NCI-H345 (cell line): ENCODE measurements at regions not wholly inside any gene's neighbourhood (a gene's known extent, or its start where the extent isn't known, plus 50 kb on each side); places are given as distances from the start of the nearest gene placed in this dataset.
"Not testable (repeated sequence)": the region's sequence is repeated elsewhere in the genome, so short reads cannot be mapped to it uniquely, and the experiment has no call there.

Source experiments
- DNase-seq: peaks from one replicate; lab custom pipeline; 2025; lab: John Stamatoyannopoulos, UW

- no peak for DNase-seq
Observed at GRCh38 chr3:151593928-151594327, 133.1 kb upstream of the IGSF10 start.

DNA sequence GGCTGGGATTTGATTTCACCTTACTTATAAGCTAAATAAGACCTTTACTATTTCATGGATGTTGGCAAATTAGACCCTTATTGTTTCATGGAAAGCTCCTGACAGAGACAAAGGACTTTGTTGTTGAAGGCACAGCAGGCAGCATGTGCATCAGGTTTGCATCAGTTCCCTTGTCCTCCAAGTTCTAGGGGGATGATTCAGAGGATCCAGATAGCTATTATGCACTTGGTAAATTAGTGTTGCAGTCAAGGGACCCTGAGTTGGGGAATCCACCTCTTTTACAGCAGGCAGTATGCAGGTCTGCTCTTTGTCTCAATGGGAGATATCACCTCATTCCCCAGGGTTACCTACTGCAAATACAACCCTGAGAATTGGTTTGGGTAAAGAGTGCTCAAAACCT is 131.4 kb upstream of the IGSF10 start:
- DNase-seq, result no peak

- DNase-seq, result no peak
Observed at GRCh38 chr3:151591441-151591840, 130.6 kb upstream of the IGSF10 start.

DNA sequence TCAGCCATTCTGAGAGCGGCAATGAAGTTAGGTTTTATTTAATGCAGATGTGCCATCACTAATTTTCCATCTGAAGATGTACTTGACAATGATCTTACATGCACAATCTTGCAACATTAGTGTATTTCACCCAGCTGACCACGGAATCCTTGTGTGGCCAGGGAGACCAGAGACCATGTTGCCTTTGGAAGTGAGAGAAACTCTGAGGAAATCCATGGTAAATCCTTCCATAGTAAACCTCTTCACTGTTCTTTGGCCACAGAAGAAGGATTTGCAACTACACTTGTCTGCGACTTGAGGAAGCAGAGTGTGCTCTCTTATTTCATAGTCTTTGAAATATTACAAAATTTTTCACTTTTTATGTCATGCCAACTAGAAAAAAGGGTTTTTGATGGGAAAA is 128.4 kb upstream of the IGSF10 start:
- DNase-seq, result no peak

DNA sequence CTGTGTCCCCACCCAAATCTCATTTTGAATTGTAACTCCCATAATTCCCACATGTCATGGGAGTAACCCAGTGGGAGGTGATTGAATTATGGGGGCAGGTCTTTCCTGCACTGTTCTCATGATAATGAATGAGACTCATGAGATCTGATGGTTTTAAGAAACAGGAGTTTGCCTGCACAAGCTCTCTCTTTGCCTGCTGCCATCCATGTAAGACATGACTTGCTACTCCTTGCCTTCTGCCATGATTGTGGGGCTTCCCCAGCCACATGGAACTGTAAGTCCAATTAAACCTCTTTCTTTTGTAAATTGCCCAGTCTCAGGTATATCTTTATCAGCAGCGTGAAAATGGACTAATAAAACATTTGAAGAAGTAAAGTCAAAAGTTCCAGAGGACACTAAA is 126.8 kb upstream of the IGSF10 start:
- not testable (repeated sequence) for DNase-seq

GRCh38 chr3:151584566-151584965 is 123.7 kb upstream of the IGSF10 start:
- DNase-seq, result no peak

GRCh38 chr3:151581035-151581434 is 120.2 kb upstream of the IGSF10 start:
- DNase-seq, result no peak

- DNase-seq, result no peak
Observed at GRCh38 chr3:151580591-151580990, 119.7 kb upstream of the IGSF10 start.

GRCh38 chr3:151579571-151580270 is 118.9 kb upstream of the IGSF10 start:
- DNase-seq, result no peak

DNA sequence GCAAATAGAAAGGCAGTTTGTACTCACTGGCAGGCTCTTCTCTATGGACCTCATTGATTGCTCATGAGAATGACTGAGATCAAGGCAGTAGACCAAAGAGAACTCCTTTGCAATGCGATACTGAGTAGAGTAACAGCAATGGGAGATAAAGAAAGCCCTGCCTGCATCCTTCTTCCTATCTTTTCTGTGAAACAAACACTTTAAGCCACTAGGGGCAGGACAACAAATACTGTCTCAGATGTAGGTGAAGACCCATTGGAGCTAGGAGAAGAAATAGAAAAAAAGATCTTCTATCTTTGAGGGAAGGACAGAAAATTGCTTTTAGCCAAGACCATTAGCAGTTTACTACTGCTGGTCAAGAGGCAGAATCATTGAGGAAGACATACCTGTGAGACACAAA is 117.6 kb upstream of the IGSF10 start:
- DNase-seq, result no peak

DNA sequence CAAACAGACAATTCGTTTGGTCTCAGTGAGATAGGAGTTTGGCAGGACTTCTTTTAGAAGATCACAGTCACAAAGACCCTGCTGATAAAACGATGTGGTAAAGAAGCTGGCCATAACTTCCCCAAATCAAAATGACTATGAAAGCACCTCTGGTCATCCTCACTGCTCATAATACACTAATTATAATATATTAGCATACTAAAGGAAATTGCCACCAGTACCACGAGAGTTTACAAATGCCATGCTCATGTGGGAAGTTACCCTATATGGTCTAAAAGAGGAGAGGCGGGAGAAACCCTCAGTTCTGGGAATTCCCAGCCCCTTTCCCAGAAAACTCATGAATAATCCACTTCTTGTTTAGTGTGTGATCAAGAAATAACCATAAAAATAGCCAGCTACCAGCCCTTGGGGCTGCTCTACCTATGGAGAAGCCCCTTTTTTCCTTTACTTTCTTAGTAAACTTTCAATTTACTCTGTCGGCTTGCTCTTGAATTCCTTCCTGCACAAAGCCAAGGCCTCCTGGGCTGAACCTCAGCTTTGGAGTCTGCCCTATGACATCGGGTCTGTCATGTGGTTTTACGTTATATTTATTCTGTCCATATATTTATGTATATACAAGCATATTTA is 115.8 kb upstream of the IGSF10 start:
- no peak for DNase-seq

DNA sequence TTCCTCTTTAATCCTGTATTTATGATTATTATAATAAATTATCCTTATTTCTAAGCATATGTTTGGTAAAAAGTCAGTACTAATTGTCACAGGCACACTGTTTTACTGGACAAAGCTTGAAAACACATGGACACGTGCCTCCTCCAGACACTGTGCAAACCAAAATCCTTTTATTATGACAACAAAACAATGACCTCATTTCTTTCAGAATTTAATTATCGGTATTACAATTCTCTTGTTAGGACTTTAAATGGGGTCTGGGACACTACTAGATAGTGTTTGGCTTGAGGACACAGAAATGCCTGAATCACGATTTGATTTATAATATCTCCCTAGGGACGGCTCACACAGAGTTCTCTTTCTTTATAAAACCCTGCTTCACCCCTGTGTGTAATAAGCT is 107.3 kb upstream of the IGSF10 start:
- DNase-seq, result no peak

DNA sequence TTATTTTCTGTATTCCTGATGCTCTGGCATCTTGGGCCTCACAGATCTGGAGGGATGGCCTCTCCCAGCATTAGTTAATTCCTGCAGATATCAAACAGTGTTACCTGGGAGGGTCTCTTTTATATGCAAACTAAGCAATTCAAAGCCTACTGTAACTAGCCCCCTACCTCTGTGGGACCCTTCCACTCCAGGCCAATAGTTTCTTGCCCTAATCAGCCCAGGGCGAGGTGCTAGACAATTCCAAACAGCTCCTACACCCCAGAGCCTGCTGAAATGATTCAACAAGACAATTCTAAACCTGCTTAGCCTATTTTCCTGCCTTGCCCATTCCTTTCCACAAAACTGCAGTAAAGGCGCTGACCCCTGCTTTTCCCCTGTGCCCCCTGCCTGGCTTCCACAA is 106.6 kb upstream of the IGSF10 start:
- DNase-seq, result no peak

DNA sequence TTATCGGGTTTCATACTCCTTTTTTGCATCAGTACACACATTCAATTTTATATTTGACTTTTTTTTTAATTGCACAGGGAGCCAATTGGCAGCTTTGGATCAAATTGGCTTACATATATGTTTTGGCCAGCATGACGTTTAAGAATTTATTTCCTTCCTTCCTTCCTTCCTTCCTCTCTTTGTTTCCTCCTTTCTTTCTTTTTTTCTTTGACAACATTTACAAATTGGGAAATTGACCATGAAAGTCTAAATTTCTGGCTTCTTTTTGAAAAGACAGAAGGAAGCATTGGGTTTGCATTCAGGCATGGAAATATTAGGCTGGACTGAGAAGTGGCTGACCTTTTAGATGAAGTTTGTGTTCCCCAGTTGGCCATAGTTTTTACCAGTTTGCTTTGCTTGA is 103.4 kb upstream of the IGSF10 start:
- DNase-seq, result no peak

GRCh38 chr3:151563305-151563704 is 102.4 kb upstream of the IGSF10 start:
- no peak for DNase-seq

GRCh38 chr3:151562891-151563290 is 102.0 kb upstream of the IGSF10 start:
- DNase-seq, result no peak

- no peak for DNase-seq
Observed at GRCh38 chr3:151561878-151562277, 101.0 kb upstream of the IGSF10 start.

DNA sequence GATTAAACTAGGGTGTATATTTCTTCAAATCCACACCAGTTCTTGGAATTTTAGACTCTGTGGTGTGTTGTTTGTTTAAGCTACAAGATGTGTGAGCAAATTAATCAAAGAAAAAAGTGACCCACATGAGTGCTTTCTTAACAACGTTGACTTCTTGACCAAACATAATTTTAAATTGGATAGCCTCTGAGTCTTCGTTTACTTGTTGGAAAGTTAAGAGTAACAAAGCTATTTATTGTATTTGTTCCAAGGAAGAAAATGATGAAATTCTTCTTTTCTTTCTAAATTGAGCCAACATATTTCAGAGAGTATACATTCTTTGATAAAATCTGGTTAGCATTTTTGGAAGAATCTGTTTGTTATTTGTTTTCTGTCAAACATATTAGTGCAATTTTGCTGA is 99.9 kb upstream of the IGSF10 start:
- no peak for DNase-seq

GRCh38 chr3:151559736-151560135 is 98.9 kb upstream of the IGSF10 start:
- DNase-seq, result no peak

DNA sequence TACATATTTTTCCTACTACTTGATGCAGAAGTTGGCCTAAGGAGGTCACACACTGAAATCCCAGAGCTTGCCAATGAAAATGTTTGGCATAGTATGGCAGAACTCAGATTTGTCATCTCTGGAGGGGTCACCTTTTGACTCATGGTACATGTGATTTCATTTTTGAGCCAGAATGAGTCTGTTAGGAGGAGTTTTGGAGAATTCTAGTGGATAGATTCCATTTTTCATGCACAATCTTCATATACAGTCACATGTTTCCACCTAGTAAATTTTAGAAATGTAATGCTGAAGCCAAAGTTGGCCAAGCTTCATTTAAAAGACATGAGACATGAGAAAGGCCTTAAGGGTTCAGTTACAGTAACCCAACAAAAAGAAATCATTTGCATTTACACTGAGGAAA is 97.8 kb upstream of the IGSF10 start:
- no peak for DNase-seq

DNA sequence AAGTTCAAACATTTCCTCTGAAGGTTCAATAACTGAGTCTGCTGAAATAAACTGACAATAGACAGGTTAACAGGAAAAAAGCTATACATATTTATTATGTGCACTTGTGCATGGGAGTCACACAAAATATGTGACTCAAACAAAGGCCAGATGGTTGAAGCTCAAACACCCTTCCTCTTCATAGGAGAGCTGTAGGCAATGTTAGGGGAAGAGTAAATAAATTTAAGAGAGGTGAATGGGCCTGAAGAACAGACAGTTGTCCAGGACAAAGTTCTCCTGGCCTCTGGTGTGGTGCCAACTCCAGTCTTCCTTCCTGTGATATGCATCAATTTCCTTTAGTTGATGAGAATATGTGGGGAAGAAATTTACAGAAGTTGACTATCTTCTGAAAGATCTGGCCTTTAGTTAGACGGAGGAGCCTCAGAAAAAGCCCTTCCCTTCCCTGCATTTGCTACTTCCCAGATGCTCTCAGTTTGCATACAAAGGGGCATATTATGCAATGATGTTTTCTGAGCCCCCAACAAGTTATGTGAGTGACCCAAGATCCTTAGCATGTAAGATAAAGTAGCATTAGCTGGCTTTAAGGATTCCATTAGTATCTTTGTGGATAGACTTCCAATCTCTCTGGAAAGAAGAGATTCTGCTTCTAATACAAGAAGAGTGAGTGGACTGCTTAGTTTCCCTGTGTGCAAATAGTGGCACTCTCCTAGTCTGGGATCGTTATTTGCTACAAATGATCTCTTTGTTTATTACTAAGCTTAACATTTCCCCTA is 96.4 kb upstream of the IGSF10 start:
- DNase-seq, result no peak

DNA sequence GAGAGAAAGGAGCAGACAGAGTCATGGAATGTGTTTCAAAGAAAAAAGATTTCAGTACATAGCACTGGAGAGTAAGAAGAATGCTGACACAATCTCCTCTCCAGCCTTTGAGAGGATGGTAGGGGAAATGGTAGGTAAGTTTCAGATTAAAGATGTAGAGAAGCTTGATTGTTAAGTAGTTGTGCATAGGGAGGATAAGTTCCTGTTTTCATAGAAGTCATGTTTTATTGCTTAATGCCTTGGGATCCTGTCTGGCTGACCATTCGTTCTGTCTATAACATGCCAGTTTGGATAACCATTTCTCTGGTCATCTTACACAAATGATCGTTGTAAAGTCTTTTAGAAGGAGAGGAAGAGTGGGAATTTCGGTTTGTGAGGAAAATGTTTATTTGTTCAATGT is 95.7 kb upstream of the IGSF10 start:
- DNase-seq, result no peak

GRCh38 chr3:151555523-151555922 is 94.7 kb upstream of the IGSF10 start:
- DNase-seq, result no peak
